ENCODE measurements at regions not wholly inside any gene's neighbourhood (a gene's known extent, or its start where the extent isn't known, plus 50 kb on each side); places are given as distances from the start of the nearest gene placed in this dataset.

- no peaks in the 10 kb centered on the region for H4K20me1 ChIP-seq (ENCODE audit: insufficient read depth)
- TF ChIP-seq REST (IDR thresholded peaks at IDR 0.05; ENCODE audit: borderline replicate concordance) (no peak), MXI1 (conservative IDR thresholded peaks at IDR 0.05; ENCODE audit: poor library complexity, severe bottlenecking) (no peak), SMC3 (conservative IDR thresholded peaks at IDR 0.05; ENCODE audit: poor library complexity) (no peak), POLR2AphosphoS5 (IDR thresholded peaks at IDR 0.05) (no peak), EZH2 (IDR thresholded peaks at IDR 0.05; ENCODE audit: borderline replicate concordance, insufficient read depth, low read length, poor library complexity, severe bottlenecking) (no peak), EP300 (conservative IDR thresholded peaks at IDR 0.05; ENCODE audit: poor library complexity, severe bottlenecking) (no peak), TAF1 (IDR thresholded peaks at IDR 0.05; ENCODE audit: low read depth) (no peak), RAD21 (conservative IDR thresholded peaks at IDR 0.05) (no peak)
- TF ChIP-seq, protein P1, sequence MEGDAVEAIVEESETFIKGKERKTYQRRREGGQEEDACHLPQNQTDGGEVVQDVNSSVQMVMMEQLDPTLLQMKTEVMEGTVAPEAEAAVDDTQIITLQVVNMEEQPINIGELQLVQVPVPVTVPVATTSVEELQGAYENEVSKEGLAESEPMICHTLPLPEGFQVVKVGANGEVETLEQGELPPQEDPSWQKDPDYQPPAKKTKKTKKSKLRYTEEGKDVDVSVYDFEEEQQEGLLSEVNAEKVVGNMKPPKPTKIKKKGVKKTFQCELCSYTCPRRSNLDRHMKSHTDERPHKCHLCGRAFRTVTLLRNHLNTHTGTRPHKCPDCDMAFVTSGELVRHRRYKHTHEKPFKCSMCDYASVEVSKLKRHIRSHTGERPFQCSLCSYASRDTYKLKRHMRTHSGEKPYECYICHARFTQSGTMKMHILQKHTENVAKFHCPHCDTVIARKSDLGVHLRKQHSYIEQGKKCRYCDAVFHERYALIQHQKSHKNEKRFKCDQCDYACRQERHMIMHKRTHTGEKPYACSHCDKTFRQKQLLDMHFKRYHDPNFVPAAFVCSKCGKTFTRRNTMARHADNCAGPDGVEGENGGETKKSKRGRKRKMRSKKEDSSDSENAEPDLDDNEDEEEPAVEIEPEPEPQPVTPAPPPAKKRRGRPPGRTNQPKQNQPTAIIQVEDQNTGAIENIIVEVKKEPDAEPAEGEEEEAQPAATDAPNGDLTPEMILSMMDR (IDR thresholded peaks at IDR 0.05; ENCODE audit: poor library complexity, severe bottlenecking): no peak
- no peak overlapping the region for H3K4me2 ChIP-seq (ENCODE audit: low read length)
- no peaks in the 10 kb centered on the region for H3F3A ChIP-seq (ENCODE audit: insufficient read depth, low read length, poor library complexity, severe bottlenecking)
- H2AFZ ChIP-seq (ENCODE audit: low read depth, low read length): no peak overlapping the region
- no peaks in the 10 kb centered on the region for H3K27me3 ChIP-seq (ENCODE audit: insufficient read depth, low read depth, low read length)
- no peaks in the 10 kb centered on the region for H3K9me3 ChIP-seq (ENCODE audit: low read length)
- H3K27ac ChIP-seq (ENCODE audit: low read length): peak overlapping the region; percentile 49
- H3K36me3 ChIP-seq (ENCODE audit: insufficient read depth, low read length): no peaks in the 10 kb centered on the region
- H3K9me2 ChIP-seq (ENCODE audit: insufficient read depth, low read length): no peaks in the 10 kb centered on the region
- H3K79me2 ChIP-seq (replicated peaks; ENCODE audit: insufficient read depth, low read length): no peaks in the 10 kb centered on the region
- no peak overlapping the region for H3K4me3 ChIP-seq (ENCODE audit: low read length)
- no peak overlapping the region for H3K9ac ChIP-seq (ENCODE audit: low read length)
These were observed 888.5 kb upstream of the SORCS1 start for GRCh38 chr10:108052981-108053380.

DNA sequence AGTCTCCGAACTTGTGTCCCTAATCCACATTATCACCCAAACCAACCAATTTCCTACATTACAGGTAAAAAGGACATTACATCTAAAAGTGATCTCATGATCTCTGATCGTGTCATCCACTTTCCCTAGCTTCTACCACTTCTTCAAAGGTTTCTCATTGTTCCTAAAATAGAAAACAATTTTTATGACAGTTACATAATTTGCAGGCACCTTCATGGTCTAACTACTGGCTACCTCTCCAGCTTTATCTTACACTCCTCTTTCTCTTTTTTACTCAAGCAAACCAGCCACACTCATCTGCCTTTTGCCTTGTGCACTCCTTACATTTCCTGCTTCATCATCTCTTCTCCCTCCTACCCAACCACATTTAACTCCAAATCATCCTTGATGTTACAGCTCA is 886.7 kb upstream of the SORCS1 start:
- no peaks in the 10 kb centered on the region for H3K79me2 ChIP-seq (replicated peaks; ENCODE audit: insufficient read depth, low read length)
- H3K27ac ChIP-seq (ENCODE audit: low read length): no peak overlapping the region
- H3K36me3 ChIP-seq (ENCODE audit: insufficient read depth, low read length): no peaks in the 10 kb centered on the region
- no peak overlapping the region for H2AFZ ChIP-seq (ENCODE audit: low read depth, low read length)
- H3K9me3 ChIP-seq (ENCODE audit: low read length): no peaks in the 10 kb centered on the region
- H3F3A ChIP-seq (ENCODE audit: insufficient read depth, low read length, poor library complexity, severe bottlenecking): no peaks in the 10 kb centered on the region
- no peak overlapping the region for H3K9ac ChIP-seq (ENCODE audit: low read length)
- H3K4me3 ChIP-seq (ENCODE audit: low read length): no peak overlapping the region
- H3K9me2 ChIP-seq (ENCODE audit: insufficient read depth, low read length): no peaks in the 10 kb centered on the region
- H3K27me3 ChIP-seq (ENCODE audit: insufficient read depth, low read depth, low read length): no peaks in the 10 kb centered on the region
- H3K4me2 ChIP-seq (ENCODE audit: low read length): no peak overlapping the region
- TF ChIP-seq SMC3 (conservative IDR thresholded peaks at IDR 0.05; ENCODE audit: poor library complexity) (no peak), POLR2AphosphoS5 (IDR thresholded peaks at IDR 0.05) (no peak), RAD21 (conservative IDR thresholded peaks at IDR 0.05) (no peak), EZH2 (IDR thresholded peaks at IDR 0.05; ENCODE audit: borderline replicate concordance, insufficient read depth, low read length, poor library complexity, severe bottlenecking) (no peak), MXI1 (conservative IDR thresholded peaks at IDR 0.05; ENCODE audit: poor library complexity, severe bottlenecking) (no peak), TAF1 (IDR thresholded peaks at IDR 0.05; ENCODE audit: low read depth) (no peak), REST (IDR thresholded peaks at IDR 0.05; ENCODE audit: borderline replicate concordance) (no peak), EP300 (conservative IDR thresholded peaks at IDR 0.05; ENCODE audit: poor library complexity, severe bottlenecking) (no peak)
- TF ChIP-seq, protein P1 (IDR thresholded peaks at IDR 0.05; ENCODE audit: poor library complexity, severe bottlenecking): no peak
- no peaks in the 10 kb centered on the region for H4K20me1 ChIP-seq (ENCODE audit: insufficient read depth)
